OCI-LY7 (cell line): ENCODE measurements at regions not wholly inside any gene's neighbourhood (a gene's known extent, or its start where the extent isn't known, plus 50 kb on each side); places are given as distances from the start of the nearest gene placed in this dataset.

Experiments
- BruUV-seq: library from RNA; stranded (reverse); fragments of 400-500 nt; replicated peaks from 2 replicates; lab custom pipeline; 2021; lab: Mats Ljungman, UMichigan
- CTCF ChIA-PET: fragments of 300-600 bp; sonication (Branson Sonifier 250); formaldehyde crosslinking; loops from one replicate; lab custom pipeline; 2022; ENCODE audit warnings: antibody characterized with exemption; ENCODE audit not compliant: unreplicated experiment; lab: Charles Lee
- POLR2A ChIA-PET: fragments of 300-600 bp; sonication (Branson Sonifier 250); formaldehyde crosslinking; loops from one replicate; lab custom pipeline; 2022; ENCODE audit warnings: antibody characterized with exemption; lab: Charles Lee
- DNase-seq: peaks from one replicate; pipeline ENCODE4 v3.0.0-alpha.2; 2015; ENCODE audit warnings: low spot score
- H2AFZ ChIP-seq: fragments of 200-600 bp; sonication (generic), shearing (Covaris generic); 2 replicates; pipeline ENCODE4 v1.6.1; 2014; ENCODE audit warnings: mild to moderate bottlenecking, antibody characterized with exemption, low read length, moderate library complexity
- H3K27ac ChIP-seq: fragments of 200-600 bp; sonication (generic); 2 replicates; pipeline ENCODE4 v1.5.1; 2014; ENCODE audit warnings: mixed run types, low read depth, mild to moderate bottlenecking, moderate library complexity, low read length, inconsistent platforms; ENCODE audit not compliant: poor library complexity, severe bottlenecking
- H3K36me3 ChIP-seq: fragments of 200-600 bp; sonication (generic); 2 replicates; pipeline ENCODE4 v1.6.1; 2014; ENCODE audit warnings: mild to moderate bottlenecking, antibody characterized with exemption, low read length, moderate library complexity, mixed read lengths; ENCODE audit not compliant: insufficient read depth
- H3K4me1 ChIP-seq: fragments of 200-600 bp; sonication (generic); 2 replicates; pipeline ENCODE4 v1.5.1; 2014; ENCODE audit warnings: mild to moderate bottlenecking, low read length; ENCODE audit not compliant: insufficient read depth, poor library complexity, severe bottlenecking
- H3K4me2 ChIP-seq: fragments of 200-600 bp; sonication (generic); 2 replicates; pipeline ENCODE4 v1.6.1; 2014; ENCODE audit warnings: mild to moderate bottlenecking, low read length
- H3K4me3 ChIP-seq: fragments of 200-600 bp; sonication (generic); 2 replicates; pipeline ENCODE4 v1.5.1; 2014; ENCODE audit warnings: mild to moderate bottlenecking, low read depth, low read length; ENCODE audit not compliant: poor library complexity, severe bottlenecking
- H3K79me2 ChIP-seq: fragments of 200-600 bp; sonication (generic); 2 replicates; pipeline ENCODE4 v1.6.1; 2016; ENCODE audit warnings: low read depth, mild to moderate bottlenecking, low read length, moderate library complexity, mixed read lengths; ENCODE audit not compliant: insufficient read depth
- H3K9me2 ChIP-seq: fragments of 200-600 bp; sonication (generic); 2 replicates; pipeline ENCODE4 v1.6.1; 2016; ENCODE audit warnings: mild to moderate bottlenecking, low read length, mixed read lengths; ENCODE audit not compliant: insufficient read depth
- H3K9me3 ChIP-seq: fragments of 200-600 bp; sonication (generic); 2 replicates; pipeline ENCODE4 v1.6.1; 2014; ENCODE audit warnings: mild to moderate bottlenecking, mixed run types, low read length, mixed read lengths
- H4K20me1 ChIP-seq: fragments of 200-600 bp; sonication (generic); 2 replicates; pipeline ENCODE4 v1.6.1; 2014; ENCODE audit warnings: mild to moderate bottlenecking, antibody characterized with exemption, low read length, moderate library complexity, mixed read lengths; ENCODE audit not compliant: insufficient read depth
- EZH2phosphoT487 ChIP-seq: fragments of 200-600 bp; sonication (generic); IDR thresholded peaks from 2 replicates; pipeline ENCODE4 v1.6.1; 2018; ENCODE audit warnings: low read depth, borderline replicate concordance, mild to moderate bottlenecking, mixed run types, antibody characterized with exemption, low read length, moderate library complexity, mixed read lengths
- intact Hi-C: fragments of 100-400 bp; cut with micrococcal nuclease; formaldehyde crosslinking; loops from one replicate; pipeline ENCODE4 v1.10.0; 2022; ENCODE audit not compliant: unreplicated experiment
- TF ChIP-seq, protein P1 (sequence below): fragments of 200-600 bp; sonication (generic); conservative IDR thresholded peaks from 2 replicates; pipeline ENCODE4 v1.5.1; 2014; ENCODE audit warnings: mild to moderate bottlenecking, antibody characterized with exemption, low read length, moderate library complexity, mixed read lengths

DNA sequence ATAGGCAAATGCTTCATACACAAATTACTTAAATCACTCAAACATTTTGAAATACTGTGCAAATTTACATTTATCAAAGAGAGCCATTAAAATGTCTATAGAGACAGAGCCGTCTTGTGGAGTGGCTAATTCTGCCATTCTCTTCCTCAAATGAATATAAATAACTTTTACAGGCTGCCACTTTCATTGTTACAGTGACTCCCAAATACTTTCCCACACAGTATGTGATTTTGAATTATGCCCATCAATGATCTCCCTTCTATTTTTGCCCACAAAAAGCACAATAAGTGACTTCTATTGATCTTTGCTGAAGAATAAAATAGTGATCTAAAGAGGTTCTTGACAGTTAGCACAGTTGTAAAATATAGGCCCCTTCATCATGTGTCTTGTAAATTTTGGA, 1244.9 kb downstream of the PCDH17 start:
- no peaks in the 10 kb centered on the region for H3K79me2 ChIP-seq
- H4K20me1 ChIP-seq, result no peaks in the 10 kb centered on the region
- no peaks in the 10 kb centered on the region for H3K36me3 ChIP-seq
- intact Hi-C loops, result no loop called here
- ChIA-PET CTCF (no interaction called here), POLR2A (no interaction called here)
- no peak for DNase-seq
- no peak overlapping the region for H3K4me2 ChIP-seq
- no peak overlapping the region for H3K27ac ChIP-seq
- H3K4me3 ChIP-seq, result no peak overlapping the region
- H3K4me1 ChIP-seq, result no peaks in the 10 kb centered on the region
- H2AFZ ChIP-seq, result no peak overlapping the region
- no peak for TF ChIP-seq EZH2phosphoT487
- TF ChIP-seq, protein P1, sequence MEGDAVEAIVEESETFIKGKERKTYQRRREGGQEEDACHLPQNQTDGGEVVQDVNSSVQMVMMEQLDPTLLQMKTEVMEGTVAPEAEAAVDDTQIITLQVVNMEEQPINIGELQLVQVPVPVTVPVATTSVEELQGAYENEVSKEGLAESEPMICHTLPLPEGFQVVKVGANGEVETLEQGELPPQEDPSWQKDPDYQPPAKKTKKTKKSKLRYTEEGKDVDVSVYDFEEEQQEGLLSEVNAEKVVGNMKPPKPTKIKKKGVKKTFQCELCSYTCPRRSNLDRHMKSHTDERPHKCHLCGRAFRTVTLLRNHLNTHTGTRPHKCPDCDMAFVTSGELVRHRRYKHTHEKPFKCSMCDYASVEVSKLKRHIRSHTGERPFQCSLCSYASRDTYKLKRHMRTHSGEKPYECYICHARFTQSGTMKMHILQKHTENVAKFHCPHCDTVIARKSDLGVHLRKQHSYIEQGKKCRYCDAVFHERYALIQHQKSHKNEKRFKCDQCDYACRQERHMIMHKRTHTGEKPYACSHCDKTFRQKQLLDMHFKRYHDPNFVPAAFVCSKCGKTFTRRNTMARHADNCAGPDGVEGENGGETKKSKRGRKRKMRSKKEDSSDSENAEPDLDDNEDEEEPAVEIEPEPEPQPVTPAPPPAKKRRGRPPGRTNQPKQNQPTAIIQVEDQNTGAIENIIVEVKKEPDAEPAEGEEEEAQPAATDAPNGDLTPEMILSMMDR, result no peak
- H3K9me2 ChIP-seq, result no peaks in the 10 kb centered on the region
- BruUV-seq, result no TSS peak
- no peaks in the 10 kb centered on the region for H3K9me3 ChIP-seq

GRCh38 chr13:58879114-58879513, 1247.6 kb downstream of the PCDH17 start:
- Histone ChIP-seq H4K20me1 (no peaks in the 10 kb centered on the region), H3K79me2 (no peaks in the 10 kb centered on the region), H2AFZ (no peak overlapping the region), H3K27ac (no peak overlapping the region), H3K4me2 (no peak overlapping the region), H3K9me3 (no peaks in the 10 kb centered on the region), H3K4me3 (no peak overlapping the region), H3K9me2 (no peaks in the 10 kb centered on the region), H3K36me3 (no peaks in the 10 kb centered on the region), H3K4me1 (no peaks in the 10 kb centered on the region)
- POLR2A ChIA-PET, result no interaction called here
- DNase-seq, result no peak
- TF ChIP-seq, protein P1, result no peak
- TF ChIP-seq EZH2phosphoT487, result no peak
- CTCF ChIA-PET, result no interaction called here
- BruUV-seq, result no TSS peak
- intact Hi-C loops, result no loop called here

DNA sequence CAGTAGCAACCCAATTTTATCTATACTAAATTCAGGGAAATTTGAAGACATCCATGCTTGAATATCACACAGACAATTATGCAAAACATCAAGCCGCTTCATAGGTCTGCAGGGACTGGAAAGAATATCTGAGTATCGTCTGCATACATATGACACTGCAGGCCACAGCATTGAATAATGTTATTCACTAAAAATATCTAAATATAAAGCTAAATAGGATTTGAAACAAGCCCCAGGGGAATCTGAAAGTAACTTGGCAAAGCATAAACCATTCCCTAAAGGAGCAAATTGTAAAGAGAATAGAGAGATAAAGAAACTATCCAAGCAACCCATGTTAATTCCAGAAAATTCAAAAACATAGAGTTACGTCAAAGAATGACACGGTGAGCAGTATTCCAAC, 1251.0 kb downstream of the PCDH17 start:
- Histone ChIP-seq H3K9me2 (no peaks in the 10 kb centered on the region), H2AFZ (no peak overlapping the region), H3K4me1 (no peaks in the 10 kb centered on the region), H4K20me1 (no peaks in the 10 kb centered on the region), H3K36me3 (no peaks in the 10 kb centered on the region), H3K9me3 (no peaks in the 10 kb centered on the region), H3K79me2 (no peaks in the 10 kb centered on the region), H3K27ac (no peak overlapping the region), H3K4me2 (no peak overlapping the region), H3K4me3 (no peak overlapping the region)
- ChIA-PET POLR2A (interaction anchor here (0.8 kb wide), 1 partner anchor 36 kb away, joined by 5 read pairs; no protein-coding TSS in a partner anchor), CTCF (no interaction called here)
- DNase-seq, result no peak
- no TSS peak for BruUV-seq
- intact Hi-C loops, result no loop called here
- TF ChIP-seq, protein P1, result no peak
- no peak for TF ChIP-seq EZH2phosphoT487
